IMR-90 (cell line): ENCODE measurements at regions not wholly inside any gene's neighbourhood (a gene's known extent, or its start where the extent isn't known, plus 50 kb on each side); places are given as distances from the start of the nearest gene placed in this dataset.

Experiments
- ATAC-seq: fragments of 200-7000 bp; cut with Tn5 transposase; 2 replicates; pipeline ENCODE4 v1.9.1; 2020; ENCODE audit warnings: low read depth, mild to moderate bottlenecking, moderate library complexity
- BruUV-seq: library from RNA; stranded (reverse); fragments of 400-500 nt; replicated peaks from 2 replicates; lab custom pipeline; 2021; lab: Mats Ljungman, UMichigan
- CTCF ChIA-PET: fragments of 300-600 bp; formaldehyde crosslinking; extraction: SDS; loops from one replicate; lab custom pipeline; 2021; ENCODE audit warnings: antibody characterized with exemption; lab: Yijun Ruan, JAX
- POLR2A ChIA-PET: fragments of 300-600 bp; sonication (Branson Sonifier 250); formaldehyde crosslinking; loops from one replicate; lab custom pipeline; 2022; ENCODE audit warnings: antibody characterized with exemption; ENCODE audit not compliant: unreplicated experiment; lab: Charles Lee
- DNase-seq: peaks from one replicate; pipeline ENCODE4 v3.0.0; 2013
- H2AFZ ChIP-seq: replicated peaks from 2 replicates; pipeline ENCODE3; 2013; ENCODE audit warnings: low read length, mild to moderate bottlenecking; ENCODE audit not compliant: poor library complexity
- H2AK5ac ChIP-seq: 2 replicates; pipeline ENCODE4 v1.6.1; 2013; ENCODE audit warnings: low read depth, low read length, inconsistent platforms
- H2AK9ac ChIP-seq: replicated peaks from 2 replicates; pipeline ENCODE3; 2013; ENCODE audit warnings: mild to moderate bottlenecking, low read depth, low read length, moderate library complexity; ENCODE audit not compliant: poor library complexity
- H2BK120ac ChIP-seq: 2 replicates; pipeline ENCODE4 v1.6.1; 2013; ENCODE audit warnings: low read depth, low read length, inconsistent platforms
- H2BK15ac ChIP-seq: 3 replicates; pipeline ENCODE4 v1.6.1; 2013; ENCODE audit warnings: low read depth, low read length, inconsistent platforms
- H2BK20ac ChIP-seq: 2 replicates; pipeline ENCODE4 v1.6.1; 2013; ENCODE audit warnings: low read depth, mild to moderate bottlenecking, inconsistent platforms, low read length, moderate library complexity
- H2BK5ac ChIP-seq: 2 replicates; pipeline ENCODE4 v1.6.1; 2013; ENCODE audit warnings: mild to moderate bottlenecking, low read depth, low read length, inconsistent platforms; ENCODE audit not compliant: poor library complexity, severe bottlenecking
- H3K14ac ChIP-seq: replicated peaks from 2 replicates; pipeline ENCODE4 v1.6.1; 2013; ENCODE audit warnings: low read depth, low read length, inconsistent platforms
- H3K18ac ChIP-seq: 2 replicates; pipeline ENCODE4 v1.6.1; 2013; ENCODE audit warnings: low read depth, low read length, control low read depth
- H3K23ac ChIP-seq: 2 replicates; pipeline ENCODE4 v1.6.1; 2013; ENCODE audit warnings: low read depth, low read length, inconsistent platforms
- H3K27ac ChIP-seq: 2 replicates; pipeline ENCODE4 v1.5.1; 2013; ENCODE audit warnings: mild to moderate bottlenecking, control low read depth, low read length; ENCODE audit not compliant: insufficient read depth
- H3K27me3 ChIP-seq: 2 replicates; pipeline ENCODE4 v1.6.1; 2013; ENCODE audit warnings: low read length; ENCODE audit not compliant: control insufficient read depth, insufficient read depth
- H3K36me3 ChIP-seq: 2 replicates; pipeline ENCODE4 v1.6.1; 2013; ENCODE audit warnings: low read length, mixed read lengths; ENCODE audit not compliant: control insufficient read depth, insufficient read depth
- H3K4ac ChIP-seq: 2 replicates; pipeline ENCODE4 v1.6.1; 2013; ENCODE audit warnings: low read depth, low read length, inconsistent platforms
- H3K4me1 ChIP-seq: 2 replicates; pipeline ENCODE4 v1.6.1; 2013; ENCODE audit warnings: low read length, mixed read lengths; ENCODE audit not compliant: control insufficient read depth, insufficient read depth
- H3K4me2 ChIP-seq: 2 replicates; pipeline ENCODE4 v1.6.1; 2013; ENCODE audit warnings: low read depth, mild to moderate bottlenecking, control low read depth, low read length, moderate library complexity
- H3K4me3 ChIP-seq: 2 replicates; pipeline ENCODE4 v1.5.1; 2013; ENCODE audit warnings: low read depth, mild to moderate bottlenecking, control low read depth, low read length, moderate library complexity; ENCODE audit not compliant: insufficient read depth
- H3K56ac ChIP-seq: 2 replicates; pipeline ENCODE4 v1.6.1; 2013; ENCODE audit warnings: low read length, inconsistent platforms; ENCODE audit not compliant: insufficient read depth; ENCODE audit errors: extremely low read depth
- H3K79me1 ChIP-seq, 2 experiments: 2 replicates each; pipeline ENCODE4 v1.6.1; 2013; ENCODE audit warnings: low read length in 2 of 2, inconsistent platforms in 1 of 2, low read depth in 1 of 2
- H3K9ac ChIP-seq: 2 replicates; pipeline ENCODE4 v1.6.1; 2013; ENCODE audit warnings: low read depth, low read length, control low read depth
- H3K9me1 ChIP-seq: 2 replicates; pipeline ENCODE4 v1.6.1; 2013; ENCODE audit warnings: low read length, inconsistent platforms; ENCODE audit not compliant: insufficient read depth
- H3K9me3 ChIP-seq: 2 replicates; pipeline ENCODE4 v1.6.1; 2013; ENCODE audit warnings: low read length; ENCODE audit not compliant: control insufficient read depth, insufficient read depth
- H4K20me1 ChIP-seq: 2 replicates; pipeline ENCODE4 v1.6.1; 2013; ENCODE audit warnings: low read length, inconsistent platforms; ENCODE audit not compliant: insufficient read depth
- H4K5ac ChIP-seq: 2 replicates; pipeline ENCODE4 v1.6.1; 2013; ENCODE audit warnings: mild to moderate bottlenecking, low read depth, low read length, control low read depth
- H4K8ac ChIP-seq, 2 experiments: 2 replicates each; pipeline ENCODE4 v1.6.1; 2013; ENCODE audit warnings: low read depth in 2 of 2, low read length in 2 of 2, control low read depth in 1 of 2, inconsistent platforms in 1 of 2
- H4K91ac ChIP-seq: 2 replicates; pipeline ENCODE4 v1.6.1; 2013; ENCODE audit warnings: low read depth, low read length, inconsistent platforms; ENCODE audit not compliant: insufficient read depth
- CHD1 ChIP-seq: IDR thresholded peaks from 2 replicates; pipeline ENCODE4 v1.6.1; 2012; ENCODE audit warnings: low read depth, low read length, improper control_type of control experiment
- CTCF ChIP-seq: conservative IDR thresholded peaks from 2 replicates; pipeline ENCODE4 v1.5.1; 2012; ENCODE audit warnings: mild to moderate bottlenecking, low read depth, low read length, improper control_type of control experiment
- ELK1 ChIP-seq: fragments of 150-350 bp; IDR thresholded peaks from 2 replicates; pipeline ENCODE4 v1.6.1; 2016; ENCODE audit warnings: low read depth, mild to moderate bottlenecking, low read length, moderate library complexity, borderline replicate concordance
- FOS ChIP-seq: fragments of 150-350 bp; IDR thresholded peaks from 2 replicates; pipeline ENCODE4 v1.6.1; 2016; ENCODE audit warnings: low read depth, low read length
- MAFK ChIP-seq: IDR thresholded peaks from 2 replicates; pipeline ENCODE4 v1.6.1; 2012; ENCODE audit warnings: low read depth, low read length, improper control_type of control experiment
- MAZ ChIP-seq: IDR thresholded peaks from 2 replicates; pipeline ENCODE4 v1.6.1; 2012; ENCODE audit warnings: low read depth, mild to moderate bottlenecking, low read length, improper control_type of control experiment, moderate library complexity, borderline replicate concordance
- MXI1 ChIP-seq: IDR thresholded peaks from 2 replicates; pipeline ENCODE4 v1.6.1; 2012; ENCODE audit warnings: low read depth, mild to moderate bottlenecking, low read length, moderate library complexity, borderline replicate concordance
- POLR2A ChIP-seq: IDR thresholded peaks from 2 replicates; pipeline ENCODE4 v1.6.1; 2012; ENCODE audit warnings: mild to moderate bottlenecking, low read depth, low read length
- RAD21 ChIP-seq: IDR thresholded peaks from 2 replicates; pipeline ENCODE4 v1.6.1; 2012; ENCODE audit warnings: low read length, improper control_type of control experiment
- RCOR1 ChIP-seq: IDR thresholded peaks from 2 replicates; pipeline ENCODE4 v1.6.1; 2012; ENCODE audit warnings: mild to moderate bottlenecking, low read length, improper control_type of control experiment; ENCODE audit not compliant: insufficient replicate concordance
- RFX5 ChIP-seq: IDR thresholded peaks from 2 replicates; pipeline ENCODE4 v1.8.0; 2012; ENCODE audit warnings: low read depth, mild to moderate bottlenecking, low read length, moderate library complexity
- SMC3 ChIP-seq: fragments of 150-350 bp; IDR thresholded peaks from 2 replicates; pipeline ENCODE4 v1.6.1; 2016; ENCODE audit warnings: low read depth, mild to moderate bottlenecking, antibody characterized with exemption, low read length, moderate library complexity
- WGBS, 2 experiments: methylation state at CpG; one replicate each; pipeline versions ENCODE4 v1.1.5 to v1.1.7; 2013; ENCODE audit warnings: missing lambda C conversion rate in 2 of 2; ENCODE audit not compliant: insufficient read length in 1 of 2; ENCODE audit errors: extremely low coverage in 2 of 2; 5-methylcytosine and 5-hydroxymethylcytosine counted together
- dilution Hi-C: fragments of 300-500 bp; cut with HindIII; formaldehyde crosslinking; loops from one replicate; pipeline ENCODE4 v1.14.3; 2018; ENCODE audit warnings: low sequenced_read_pairs; ENCODE audit not compliant: unreplicated experiment
- in situ Hi-C: fragments of 300-500 bp; cut with MboI; formaldehyde crosslinking; loops from 3 replicates; pipeline ENCODE4 v1.14.3; 2019; ENCODE audit warnings: low sequenced_read_pairs, inconsistent platforms, mixed read lengths
- intact Hi-C: fragments of 100-400 bp; cut with micrococcal nuclease; formaldehyde crosslinking; loops from 2 replicates; pipeline ENCODE4 v1.10.0; 2022

- no peak for ATAC-seq
- no peak overlapping the region for H4K91ac ChIP-seq
- intact Hi-C loops = no loop called here
Measured at GRCh38 chr3:34111361-34111760, 312.9 kb downstream of the PDCD6IP start.

More at GRCh38 chr3:34111361-34111760, 312.9 kb downstream of the PDCD6IP start:
- Histone ChIP-seq H2BK5ac (no peak overlapping the region), H3K4me1 (no peaks in the 10 kb centered on the region), H3K18ac (no peak overlapping the region), H2AK5ac (no peak overlapping the region), H3K27ac (no peak overlapping the region), H2AFZ (no peak overlapping the region), H2AK9ac (no peak overlapping the region), H3K79me1 (no peaks in the 10 kb centered on the region), H3K9me1 (no peaks in the 10 kb centered on the region), H3K36me3 (no peaks in the 10 kb centered on the region), H3K4me2 (no peak overlapping the region), H4K20me1 (no peaks in the 10 kb centered on the region), H3K9me3 (no peaks in the 10 kb centered on the region), H4K8ac (no peak overlapping the region), H3K4ac (no peak overlapping the region), H3K23ac (no peak overlapping the region), H2BK120ac (no peak overlapping the region), H3K27me3 (no peaks in the 10 kb centered on the region), H3K14ac (no peak overlapping the region), H2BK20ac (no peak overlapping the region), H3K56ac (no peak overlapping the region), H3K4me3 (no peak overlapping the region), H3K9ac (no peak overlapping the region), H2BK15ac (no peak overlapping the region), H4K5ac (no peak overlapping the region)
- dilution Hi-C loops = no loop called here
- no TSS peak for BruUV-seq
- ChIA-PET POLR2A (no interaction called here), CTCF (no interaction called here)
- in situ Hi-C loops = no loop called here
- no CpG with 5 or more reads among the region's 4 CpGs for WGBS, 2 experiments
- TF ChIP-seq ELK1 (no peak), MAZ (no peak), RAD21 (no peak), SMC3 (no peak), FOS (no peak), MAFK (no peak), CHD1 (no peak), RFX5 (no peak), RCOR1 (no peak), POLR2A (no peak), CTCF (no peak), MXI1 (no peak)
- no peak for DNase-seq
